GM18498 (cell line): ENCODE measurements at regions not wholly inside any gene's neighbourhood (a gene's known extent, or its start where the extent isn't known, plus 50 kb on each side); places are given as distances from the start of the nearest gene placed in this dataset.

ENCODE experiments used
- ATAC-seq: cut with Tn5 transposase; IDR thresholded peaks from one replicate; pipeline ENCODE4 v1.9.1; 2021; ENCODE audit warnings: mild to moderate bottlenecking, moderate library complexity; ENCODE audit not compliant: unreplicated experiment

DNA sequence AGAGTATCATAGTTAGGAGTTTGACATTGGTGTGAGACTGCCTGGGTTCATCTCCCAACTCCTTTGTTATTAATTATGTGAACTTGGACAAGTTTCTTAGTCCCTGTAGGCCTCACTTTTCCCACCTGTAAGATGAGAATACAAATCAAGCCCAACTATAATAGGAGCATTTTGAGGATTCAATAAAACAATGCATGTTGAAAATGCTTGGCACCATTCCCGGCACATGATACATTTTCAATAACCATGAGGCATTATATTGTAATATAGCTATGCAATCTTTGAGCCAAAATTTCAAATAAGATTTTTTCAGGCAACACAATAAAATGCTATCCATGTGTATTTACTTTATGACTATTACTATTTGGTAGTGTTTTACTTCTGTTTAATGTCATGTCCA, 229.0 kb upstream of the SP4 start:
- no peak for ATAC-seq

DNA sequence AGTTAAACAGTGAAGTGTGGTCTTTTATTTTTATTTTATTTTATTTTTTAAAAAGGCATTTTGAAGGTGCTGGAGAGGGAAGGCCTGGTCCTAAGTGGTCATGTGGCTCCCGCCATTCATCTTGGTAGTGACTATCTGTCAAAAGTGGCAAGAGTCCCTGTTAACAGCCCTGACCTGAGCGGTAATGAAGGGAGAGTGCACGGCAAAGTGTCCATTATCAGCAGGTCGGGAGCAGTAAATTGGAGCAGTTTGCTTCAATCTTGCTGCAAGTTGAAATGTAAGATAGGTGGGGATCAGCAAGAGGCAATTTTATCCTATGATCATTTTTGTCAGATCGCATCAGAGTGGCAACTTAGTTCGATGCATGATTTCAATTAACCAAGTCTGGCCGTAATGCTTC, 227.4 kb upstream of the SP4 start:
- no peak for ATAC-seq

DNA sequence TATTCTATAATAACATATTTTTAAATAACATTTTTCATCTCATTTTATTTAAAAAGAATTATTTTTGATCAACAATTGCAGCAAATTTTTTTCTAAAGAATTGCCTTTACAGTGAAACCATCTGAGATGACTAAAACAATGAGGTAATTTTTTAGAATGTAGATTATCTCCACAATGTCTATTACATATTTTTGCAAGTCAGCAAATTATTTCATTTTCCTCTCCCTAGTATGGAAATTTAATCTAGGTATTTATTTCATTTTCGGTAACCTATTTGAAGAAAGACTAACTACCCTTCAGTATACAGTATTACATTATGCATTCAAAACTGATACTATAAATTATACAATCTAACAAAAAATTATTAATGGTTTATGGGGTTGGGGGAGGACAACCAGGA, 213.2 kb upstream of the SP4 start:
- ATAC-seq, result no peak

DNA sequence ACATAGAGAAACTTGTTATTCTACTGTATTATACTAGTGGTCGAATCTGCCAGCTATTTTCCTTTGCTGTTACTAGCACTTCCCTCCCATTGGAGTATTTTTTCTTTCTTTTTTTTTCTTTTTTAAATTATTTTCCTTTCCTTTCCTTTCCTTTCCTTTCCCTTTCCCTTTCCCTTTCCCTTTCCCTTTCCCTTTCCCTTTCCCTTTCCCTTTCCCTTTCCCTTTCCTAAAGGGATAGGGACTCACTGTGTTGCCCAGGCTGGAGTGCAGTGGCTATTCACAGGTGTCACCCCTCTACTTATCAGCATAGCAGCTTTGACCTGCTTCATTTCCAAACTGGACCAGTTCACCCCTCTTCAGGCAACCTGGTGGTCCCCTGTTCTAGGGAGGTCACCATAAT, 212.6 kb upstream of the SP4 start:
- no peak for ATAC-seq

DNA sequence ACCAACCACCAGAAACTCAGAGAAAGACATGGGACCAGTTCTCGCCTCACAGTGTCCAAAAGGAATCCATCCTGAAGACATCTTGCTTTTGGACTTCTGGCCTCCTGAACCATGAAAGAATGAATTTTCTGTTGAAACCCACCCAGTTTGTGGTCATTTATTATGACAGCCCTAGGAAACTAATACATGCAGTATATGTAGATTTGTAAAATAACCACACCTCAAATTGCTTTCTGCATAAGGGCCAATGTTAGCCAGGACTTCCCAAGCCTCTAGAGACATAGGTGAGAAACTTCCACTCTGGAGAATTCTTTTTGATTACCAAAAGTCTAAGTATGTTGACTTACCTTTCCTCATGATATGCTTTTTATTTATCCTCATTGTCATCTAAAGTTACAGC, 210.5 kb upstream of the SP4 start:
- ATAC-seq, result no peak

DNA sequence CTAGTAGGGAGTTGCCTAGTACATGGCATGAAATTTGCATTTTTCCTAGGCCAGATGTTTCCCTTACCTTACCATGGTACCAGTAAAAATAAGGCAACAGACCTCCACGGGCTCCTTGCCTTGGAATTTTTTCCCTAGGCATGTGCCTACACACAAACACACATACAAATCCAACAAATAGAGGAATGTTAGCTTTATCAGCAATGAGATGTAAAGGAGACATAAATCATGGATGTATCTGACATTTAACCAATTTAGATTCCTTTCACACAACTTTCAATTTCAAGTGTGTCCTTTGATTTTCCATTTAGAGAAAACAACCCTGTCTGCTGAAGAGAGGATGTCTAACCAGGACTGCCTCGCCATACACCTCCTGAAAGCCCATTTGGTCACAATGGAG, 209.7 kb upstream of the SP4 start:
- no peak for ATAC-seq

DNA sequence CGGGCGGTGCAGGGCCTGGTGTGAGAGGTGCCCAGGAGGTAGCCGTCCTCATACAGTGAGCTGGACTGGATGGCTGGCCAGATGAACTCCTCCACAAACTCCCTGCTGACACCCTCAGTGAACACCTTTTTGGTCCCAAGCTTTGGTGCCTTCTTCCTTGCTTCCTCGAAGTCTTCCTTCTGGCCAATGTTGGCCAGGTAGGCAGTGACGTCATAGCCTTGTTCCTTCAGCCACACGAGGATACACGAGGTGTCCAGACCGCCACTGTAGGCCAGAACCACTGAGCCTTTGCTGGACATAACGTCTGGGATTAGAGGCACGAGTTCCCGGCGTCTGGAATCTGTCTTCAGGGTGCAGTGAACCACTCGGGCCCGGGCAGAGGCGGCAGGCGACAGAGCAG, 206.8 kb upstream of the SP4 start:
- ATAC-seq, result no peak

DNA sequence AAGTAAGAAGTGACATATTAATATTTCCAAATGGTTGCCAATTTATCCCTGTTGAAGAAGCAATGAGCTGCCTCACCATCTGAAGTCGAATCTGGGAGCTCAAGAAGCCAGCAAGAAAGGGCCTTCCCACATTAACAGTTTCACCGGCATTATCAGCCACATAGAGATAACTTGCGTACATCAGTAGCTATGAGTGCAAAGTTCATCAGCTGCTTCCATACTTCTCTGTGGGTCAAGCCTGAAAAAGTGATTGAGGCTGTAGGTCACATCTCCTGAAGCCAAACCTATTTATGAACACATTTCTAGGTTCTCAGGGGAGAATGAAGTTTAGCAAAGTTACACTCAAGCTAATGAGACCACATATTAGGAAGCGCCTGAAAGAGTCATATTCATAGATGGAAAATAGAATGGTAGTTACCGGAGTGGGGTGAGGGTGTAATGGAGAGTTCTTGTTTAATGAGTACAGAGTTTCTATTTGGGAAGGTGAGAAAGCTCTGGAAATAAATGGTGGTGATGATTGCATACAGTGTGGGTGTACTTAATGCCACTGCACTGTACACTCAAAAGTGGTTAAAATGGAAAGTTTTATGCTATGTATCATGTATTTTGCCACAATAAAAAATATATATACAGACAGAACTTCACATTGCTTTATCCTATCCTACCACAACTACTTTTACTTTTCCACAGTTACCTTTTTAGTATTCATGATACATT, 189.3 kb upstream of the SP4 start:
- ATAC-seq, result no peak

DNA sequence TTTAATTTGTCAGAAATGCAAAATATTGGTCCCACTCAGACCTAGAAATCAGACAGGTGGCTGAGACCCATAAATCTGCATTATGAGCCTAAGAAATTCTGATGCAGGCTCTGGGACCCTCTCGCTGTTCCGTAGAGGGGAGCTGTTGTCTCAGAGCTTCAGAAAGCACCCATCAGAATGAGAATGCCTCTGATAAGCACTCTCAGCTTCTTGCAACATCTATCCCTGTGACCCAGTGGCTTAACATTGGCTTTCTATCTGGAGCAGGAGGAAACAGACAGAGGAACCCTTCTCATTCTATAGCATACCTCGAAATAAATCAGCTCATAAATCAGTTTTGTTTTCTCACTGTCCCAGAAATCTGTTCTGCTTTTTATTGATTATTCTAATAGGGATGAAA, 184.6 kb upstream of the SP4 start:
- ATAC-seq, result no peak

DNA sequence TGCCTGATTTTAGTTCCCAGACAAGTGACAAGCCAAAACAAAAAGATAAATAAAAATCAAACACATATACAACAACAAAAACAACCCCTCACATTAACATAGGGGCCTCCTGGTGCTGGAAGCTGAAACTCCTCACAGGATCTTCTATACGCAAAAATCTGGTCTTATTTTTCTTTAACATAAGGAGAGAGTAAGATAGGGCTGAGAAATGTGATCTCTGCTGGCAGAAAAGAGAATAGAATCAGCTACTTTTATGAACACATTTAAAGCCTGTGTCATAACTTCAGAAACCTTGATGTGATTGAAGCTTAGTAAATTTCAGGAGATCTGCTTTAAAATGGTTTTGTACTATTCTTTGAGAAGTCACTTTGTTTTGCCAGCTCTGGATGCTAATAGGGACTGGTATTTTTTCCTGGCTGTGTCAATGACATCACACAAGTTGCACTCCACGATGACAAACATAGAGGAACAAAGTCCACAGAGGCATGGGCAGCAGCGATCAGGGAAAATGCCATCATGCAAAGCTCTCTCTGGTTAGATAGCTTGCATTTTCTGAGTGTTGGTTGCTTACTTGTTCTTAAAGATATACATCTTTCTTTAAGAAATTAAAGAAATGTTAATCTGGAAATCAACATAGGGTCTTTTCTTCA, 176.6 kb upstream of the SP4 start:
- no peak for ATAC-seq

DNA sequence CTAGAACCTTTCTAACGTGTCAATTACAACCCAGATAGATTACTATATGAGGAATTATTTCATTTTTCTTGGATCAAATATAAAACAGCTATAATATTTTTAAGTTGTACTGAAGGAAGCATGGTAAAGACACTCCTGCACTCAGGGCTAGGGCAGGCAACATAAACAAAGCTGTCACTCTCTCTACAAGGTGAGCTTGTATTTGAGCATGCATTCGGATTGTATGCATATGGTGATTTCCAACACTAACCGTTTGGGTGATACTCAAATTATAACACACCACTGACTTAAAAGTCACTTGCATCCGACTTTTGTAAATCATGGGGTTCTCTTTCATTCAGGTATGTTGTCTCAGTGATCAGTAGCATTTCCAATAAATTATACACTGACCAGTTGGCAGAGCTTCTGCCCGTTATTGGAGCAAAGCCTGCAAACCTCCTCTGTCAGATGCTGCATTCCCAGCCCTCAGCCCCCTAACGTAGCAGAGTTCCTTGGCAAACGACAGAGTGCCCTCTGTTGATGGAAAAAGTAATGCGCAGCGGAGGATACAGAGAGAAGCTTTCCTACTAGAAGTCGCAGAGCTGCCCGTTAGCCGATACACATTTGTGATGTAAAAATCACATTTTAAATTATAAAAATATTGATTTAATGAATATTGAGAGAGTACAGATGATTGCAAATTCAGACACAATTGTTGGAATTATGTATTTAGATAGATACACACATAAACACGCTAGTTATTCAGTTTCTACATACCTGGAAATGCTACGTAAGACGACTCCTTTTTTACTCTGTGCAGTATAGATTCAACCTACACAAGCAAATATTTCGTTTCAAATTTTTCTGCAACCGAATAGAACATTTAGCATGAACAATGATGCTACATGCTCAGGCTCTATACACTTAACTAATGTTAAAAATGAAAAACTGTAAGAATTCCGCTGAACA, 173.9 kb upstream of the SP4 start:
- ATAC-seq, result peak; percentile 72

DNA sequence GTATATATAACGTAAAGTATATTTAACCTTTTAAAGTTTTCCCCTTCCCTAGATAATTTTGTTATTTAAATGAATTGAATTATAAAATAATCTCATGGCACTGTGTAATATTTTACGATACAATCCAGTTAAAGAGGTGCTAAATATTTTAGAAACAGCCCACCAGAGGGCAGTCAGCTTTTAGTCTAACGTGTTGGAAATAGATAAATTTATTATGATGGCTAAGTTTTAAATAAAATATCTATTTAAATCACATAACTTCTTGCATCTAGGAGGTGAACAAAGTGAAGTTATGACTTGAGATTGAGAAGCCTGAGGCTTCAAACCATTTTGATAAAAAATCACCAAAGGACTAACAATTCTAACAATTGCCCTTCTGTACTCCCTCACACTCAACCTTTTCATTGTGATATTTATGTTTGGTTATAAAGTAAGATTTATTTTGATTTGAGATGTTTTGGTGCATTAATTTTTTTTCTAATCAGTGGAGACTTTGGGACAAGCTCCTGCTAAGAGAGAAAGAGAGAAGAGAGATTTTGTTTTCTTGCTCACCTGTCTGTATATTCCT, 171.5 kb upstream of the SP4 start:
- ATAC-seq, result no peak

DNA sequence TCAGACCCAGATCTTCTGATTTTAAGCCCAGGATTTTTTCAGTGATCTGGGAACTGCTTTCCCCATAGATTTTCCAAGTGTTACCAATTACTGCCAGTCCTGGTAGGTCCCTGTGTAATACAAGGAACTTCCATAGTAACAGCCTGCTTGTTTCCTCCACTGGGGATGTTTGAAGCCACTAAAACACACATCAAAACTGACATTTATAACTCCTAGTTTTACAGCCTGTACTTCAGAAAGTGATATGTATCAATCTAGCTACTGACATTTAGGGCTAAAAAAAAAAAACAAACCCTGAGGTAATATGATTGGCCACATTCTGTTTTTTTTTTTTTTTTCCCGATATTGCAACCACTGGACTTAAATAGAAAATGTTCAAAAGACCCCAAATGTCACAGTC, 166.9 kb upstream of the SP4 start:
- no peak for ATAC-seq

DNA sequence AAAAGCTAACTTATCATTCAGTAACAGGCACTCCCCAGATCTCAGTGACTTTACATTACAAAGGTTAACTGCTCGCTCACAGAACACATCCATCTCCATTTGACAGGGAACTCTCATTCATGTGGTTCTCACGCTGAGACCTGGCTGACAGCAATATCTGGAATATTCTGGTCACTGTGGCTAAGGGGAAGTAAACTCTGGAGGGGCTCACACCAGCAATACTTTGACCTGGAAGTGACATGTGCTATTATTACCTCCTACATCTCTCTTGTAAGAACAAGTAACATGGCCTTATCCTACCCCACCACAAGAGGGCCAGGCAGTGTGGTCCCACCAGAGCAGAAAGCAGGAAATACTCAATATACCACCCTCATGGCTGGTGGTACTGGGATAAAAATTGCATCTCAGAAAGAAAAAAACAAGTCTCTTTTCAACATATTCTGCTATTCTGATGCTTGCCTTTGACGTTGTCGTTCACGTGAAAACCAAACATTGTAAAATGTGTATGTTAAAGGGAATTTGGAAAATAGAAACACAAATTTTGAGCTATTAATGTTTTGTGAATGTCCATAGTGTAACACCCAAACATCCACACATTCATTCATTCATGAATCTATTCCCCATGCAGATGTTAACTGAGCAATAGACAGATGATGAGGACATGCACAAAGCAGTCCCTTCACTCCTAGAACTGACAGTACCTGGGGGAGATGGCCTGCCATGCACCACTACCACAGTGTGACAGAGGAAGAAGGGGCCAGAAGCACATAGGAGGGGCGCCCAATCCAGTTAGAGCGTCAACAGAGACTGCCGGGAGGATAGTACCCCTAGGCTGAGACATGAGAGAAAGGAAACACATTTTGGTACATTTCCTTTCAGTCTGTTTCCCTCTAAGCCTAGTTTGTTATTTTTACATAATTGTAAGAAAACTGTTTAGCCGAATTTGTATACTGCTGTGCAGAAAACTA, 166.0 kb upstream of the SP4 start:
- ATAC-seq, result peak; percentile 94

DNA sequence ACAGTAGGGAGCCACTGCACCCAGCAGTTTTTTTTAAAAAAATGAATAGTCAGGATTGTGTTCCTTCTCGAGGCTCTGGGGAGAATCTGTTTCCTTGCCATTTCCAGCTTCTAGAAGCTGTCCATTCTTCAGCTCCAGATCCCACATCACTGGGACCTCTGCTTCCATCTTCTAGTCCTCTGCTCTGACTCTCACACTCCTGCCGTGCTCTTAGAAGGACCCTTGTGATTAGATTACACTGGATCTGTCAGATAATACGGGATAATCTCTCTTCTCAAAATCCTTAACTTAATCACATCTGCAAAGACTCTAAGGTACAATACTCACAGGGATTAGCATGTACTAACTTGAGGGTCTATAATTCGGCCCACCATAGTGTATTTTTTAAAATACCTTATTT, 158.9 kb upstream of the SP4 start:
- ATAC-seq, result no peak

DNA sequence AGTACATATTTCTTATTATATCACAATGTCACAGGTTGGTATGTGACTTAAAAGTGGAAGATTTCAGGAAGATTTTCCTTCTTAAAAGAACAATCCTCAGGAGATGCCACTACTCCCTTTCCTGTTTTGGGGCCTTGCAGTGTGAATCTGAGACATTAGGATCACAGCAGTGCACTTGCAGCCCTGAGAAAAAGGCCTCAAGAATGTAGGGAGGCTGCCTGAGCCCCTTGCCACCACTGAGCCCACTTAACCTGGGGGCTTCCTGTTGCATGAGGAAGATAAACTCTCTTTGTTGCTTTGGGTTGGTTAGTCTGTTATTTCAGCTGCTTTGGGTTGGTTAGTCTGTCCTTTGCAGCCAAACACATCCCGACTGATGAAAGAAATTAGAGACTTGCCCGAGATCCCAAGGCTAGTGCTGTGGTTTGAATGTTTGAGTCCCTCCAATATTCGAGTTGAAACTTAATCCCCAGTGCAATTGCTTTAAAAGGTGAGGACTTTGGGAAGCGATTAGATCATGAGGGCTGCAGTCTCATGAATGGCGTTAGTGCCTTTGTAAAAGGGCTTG, 151.3 kb upstream of the SP4 start:
- ATAC-seq, result no peak

DNA sequence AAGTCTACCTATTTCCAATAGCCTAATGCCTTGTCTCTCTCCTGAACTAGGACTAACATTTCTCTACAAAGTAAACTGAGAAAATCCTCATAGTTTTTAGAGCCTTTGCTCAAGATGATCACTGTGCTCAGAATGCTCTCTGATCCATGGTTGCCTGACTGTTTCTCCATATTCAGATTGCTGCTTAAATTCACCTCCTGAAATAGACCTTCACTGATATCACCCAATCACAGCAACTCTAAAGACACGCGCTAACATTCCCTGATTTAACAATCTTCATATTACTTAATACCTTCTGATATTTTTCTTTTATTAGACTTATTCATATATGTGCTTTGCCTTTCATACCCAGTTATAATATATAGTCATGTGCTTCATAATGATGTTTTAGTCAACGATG, 148.9 kb upstream of the SP4 start:
- ATAC-seq, result no peak

DNA sequence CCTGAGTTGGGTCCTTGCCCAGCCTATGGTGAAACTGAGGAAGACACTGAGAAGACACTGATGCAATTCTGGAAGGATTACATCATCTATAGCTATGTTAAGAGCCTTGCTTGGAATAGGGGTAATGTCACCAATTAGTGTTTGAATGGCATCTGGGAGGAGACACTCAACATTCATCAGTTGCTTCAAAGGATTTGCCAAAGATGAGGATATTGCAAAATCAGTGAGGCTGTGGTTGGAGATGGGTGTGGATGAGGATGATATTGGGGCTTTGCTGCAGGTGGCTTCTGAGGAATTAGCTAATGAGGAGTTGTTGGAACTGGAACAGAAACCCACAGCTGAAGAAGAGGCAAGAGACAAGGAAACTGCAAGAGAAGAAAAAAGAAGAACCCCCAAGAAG, 146.7 kb upstream of the SP4 start:
- no peak for ATAC-seq

DNA sequence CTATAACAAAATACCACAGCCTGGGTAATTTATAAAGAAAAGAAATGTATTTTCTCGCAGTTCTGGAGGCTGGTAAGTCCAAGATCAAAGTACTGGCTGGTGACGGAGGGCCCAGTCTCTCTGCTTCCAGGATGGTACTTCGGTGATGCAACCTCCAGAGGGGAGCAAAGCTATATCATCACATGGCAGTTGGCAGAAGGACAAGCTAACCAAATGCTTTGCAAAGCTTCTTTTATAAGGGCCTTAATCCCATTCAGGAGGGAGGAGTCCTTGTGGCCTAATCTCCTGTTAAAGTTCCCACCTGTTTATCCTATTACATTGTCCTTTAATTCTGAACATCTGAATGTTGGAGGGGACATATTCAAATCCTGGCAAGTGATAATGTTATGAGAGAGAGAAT, 134.1 kb upstream of the SP4 start:
- no peak for ATAC-seq

DNA sequence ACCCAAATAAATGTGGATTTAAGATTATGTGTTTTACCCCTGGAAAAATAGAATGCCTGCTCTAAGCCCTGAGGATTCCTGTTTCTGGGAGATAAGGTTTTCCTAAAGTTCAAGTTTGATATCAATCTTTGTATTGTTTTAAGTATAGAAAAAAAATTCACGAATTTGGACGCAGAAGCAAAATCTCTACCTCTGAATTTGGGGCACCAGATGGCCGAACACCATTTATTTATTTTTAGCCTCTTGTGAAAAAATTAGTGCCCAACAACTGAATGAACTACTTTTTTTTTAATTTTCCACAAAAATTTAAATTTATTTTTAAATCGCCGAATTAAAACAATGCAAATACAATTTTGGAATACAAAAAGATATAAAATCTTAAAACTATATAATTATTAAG, 128.1 kb upstream of the SP4 start:
- no peak for ATAC-seq
